ENCODE measurements at regions not wholly inside any gene's neighbourhood (a gene's known extent, or its start where the extent isn't known, plus 50 kb on each side); places are given as distances from the start of the nearest gene placed in this dataset.

DNA sequence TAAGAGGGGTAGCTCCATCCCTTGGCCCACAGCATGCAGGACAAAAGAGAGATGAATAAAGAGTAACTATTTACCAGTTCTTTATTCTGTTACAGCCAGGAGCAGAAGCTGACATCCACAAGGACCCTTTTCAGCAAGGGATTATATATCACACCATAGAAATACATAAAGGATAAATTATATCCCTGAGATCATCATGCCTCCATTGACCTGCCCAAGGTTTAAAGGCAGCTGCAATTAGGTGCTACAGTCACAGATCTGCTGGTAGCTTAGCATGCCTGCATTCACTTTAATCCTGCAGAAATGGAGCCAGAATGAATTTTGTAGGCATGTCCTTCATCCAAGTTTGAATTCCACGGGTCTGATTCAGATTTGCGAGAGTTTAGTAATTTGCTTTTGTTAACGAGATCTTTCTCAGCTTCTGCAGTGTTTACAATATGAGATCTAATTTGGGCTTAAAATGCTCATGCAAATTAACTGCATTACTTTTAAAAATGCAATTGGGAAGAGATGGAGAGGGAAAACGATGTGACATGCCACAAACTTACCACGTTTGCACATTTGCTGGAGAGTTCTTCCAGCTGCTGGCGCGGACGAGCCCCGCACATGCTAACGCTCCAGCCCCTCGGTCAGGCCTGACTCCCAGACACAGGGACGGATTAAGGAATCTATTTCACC lies 327.0 kb upstream of the NOCT start:
- TF ChIP-seq POLR2AphosphoS5 (IDR thresholded peaks at IDR 0.05; ENCODE audit: borderline replicate concordance, low read depth, low read length): no peak
- no peak for TF ChIP-seq EZH2 (IDR thresholded peaks at IDR 0.05)
- no peak for TF ChIP-seq FOXP2 (optimal IDR thresholded peaks at IDR 0.05; ENCODE audit: control extremely low read depth, extremely low read length, insufficient read depth)
